Panc1 (cell line): ENCODE measurements at regions not wholly inside any gene's neighbourhood (a gene's known extent, or its start where the extent isn't known, plus 50 kb on each side); places are given as distances from the start of the nearest gene placed in this dataset.

Experiments
- CTCF ChIP-seq: fragments of 450-650 bp; IDR thresholded peaks from 2 replicates; pipeline ENCODE4 v1.5.1; 2017; ENCODE audit warnings: mild to moderate bottlenecking
- POLR2AphosphoS5 ChIP-seq: IDR thresholded peaks from 2 replicates; pipeline ENCODE4 v1.6.1; 2012; ENCODE audit warnings: mild to moderate bottlenecking, low read depth, low read length, moderate library complexity
- REST ChIP-seq, 2 experiments: IDR thresholded peaks; 2 replicates each; pipeline ENCODE4 v1.6.1; 2011 to 2012; ENCODE audit warnings: low read depth in 2 of 2, control low read depth in 1 of 2, low read length in 1 of 2, mild to moderate bottlenecking in 1 of 2, moderate library complexity in 1 of 2; ENCODE audit not compliant: insufficient read depth in 1 of 2

GRCh38 chr3:194080436-194080835 is 55.5 kb upstream of the HES1 start:
- no peak for TF ChIP-seq CTCF
- no peak for TF ChIP-seq REST (IDR thresholded peaks at IDR 0.05; ENCODE audit: insufficient read depth in 1 of 2, low read depth in 2 of 2, low read length in 1 of 2)
- TF ChIP-seq POLR2AphosphoS5 = no peak
